HG03460 (cell line): ENCODE measurements at regions not wholly inside any gene's neighbourhood (a gene's known extent, or its start where the extent isn't known, plus 50 kb on each side); places are given as distances from the start of the nearest gene placed in this dataset.
"Not testable (repeated sequence)": the region's sequence is repeated elsewhere in the genome, so short reads cannot be mapped to it uniquely, and the experiment has no call there.

ENCODE experiments used
- ATAC-seq: cut with Tn5 transposase; IDR thresholded peaks from one replicate; pipeline ENCODE4 v1.9.1; 2021; ENCODE audit not compliant: unreplicated experiment

- no peak for ATAC-seq
These were observed 434.7 kb upstream of the GRM3 start for GRCh38 chr7:86209036-86209435.

- no peak for ATAC-seq
These were observed 436.0 kb upstream of the GRM3 start for GRCh38 chr7:86207740-86208139.

DNA sequence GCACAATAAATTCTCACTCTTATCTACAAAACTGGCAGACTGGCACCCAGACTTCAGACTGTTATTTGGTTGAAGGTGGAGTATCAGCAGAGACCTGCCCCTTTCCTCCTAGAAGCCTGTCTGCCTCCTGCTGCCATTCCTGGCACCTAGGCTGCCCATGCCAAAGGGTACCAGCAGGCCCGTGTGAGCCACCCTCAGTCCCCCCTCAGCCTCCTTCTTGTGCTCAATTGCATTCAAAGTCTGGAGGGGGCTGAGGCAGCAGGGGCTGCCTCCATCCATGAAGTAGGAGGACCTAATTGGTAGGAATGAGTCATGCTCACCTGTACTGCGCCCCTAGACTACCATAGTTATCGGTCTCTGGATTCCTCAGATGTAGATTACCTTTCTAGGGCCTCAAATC, 440.9 kb upstream of the GRM3 start:
- no peak for ATAC-seq

DNA sequence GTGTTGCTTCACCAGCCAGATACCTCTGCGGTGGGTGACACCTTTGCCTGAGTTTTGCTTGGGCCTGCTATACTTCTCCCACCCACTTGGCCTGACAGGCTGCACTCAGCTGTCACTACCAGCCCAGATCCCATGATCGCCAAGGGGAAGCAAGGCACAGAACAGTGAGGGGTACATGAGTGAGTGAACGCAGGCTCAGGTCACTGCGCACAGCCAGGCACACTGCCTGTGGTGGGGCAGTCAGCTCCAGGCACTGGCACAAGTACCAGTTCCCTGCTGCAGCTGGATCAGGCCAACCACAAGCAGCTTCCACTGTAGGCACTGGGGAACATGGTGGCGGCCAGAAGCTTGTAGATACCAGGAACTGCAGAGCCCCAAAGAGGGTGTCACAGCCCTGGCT, 441.9 kb upstream of the GRM3 start:
- no peak for ATAC-seq

DNA sequence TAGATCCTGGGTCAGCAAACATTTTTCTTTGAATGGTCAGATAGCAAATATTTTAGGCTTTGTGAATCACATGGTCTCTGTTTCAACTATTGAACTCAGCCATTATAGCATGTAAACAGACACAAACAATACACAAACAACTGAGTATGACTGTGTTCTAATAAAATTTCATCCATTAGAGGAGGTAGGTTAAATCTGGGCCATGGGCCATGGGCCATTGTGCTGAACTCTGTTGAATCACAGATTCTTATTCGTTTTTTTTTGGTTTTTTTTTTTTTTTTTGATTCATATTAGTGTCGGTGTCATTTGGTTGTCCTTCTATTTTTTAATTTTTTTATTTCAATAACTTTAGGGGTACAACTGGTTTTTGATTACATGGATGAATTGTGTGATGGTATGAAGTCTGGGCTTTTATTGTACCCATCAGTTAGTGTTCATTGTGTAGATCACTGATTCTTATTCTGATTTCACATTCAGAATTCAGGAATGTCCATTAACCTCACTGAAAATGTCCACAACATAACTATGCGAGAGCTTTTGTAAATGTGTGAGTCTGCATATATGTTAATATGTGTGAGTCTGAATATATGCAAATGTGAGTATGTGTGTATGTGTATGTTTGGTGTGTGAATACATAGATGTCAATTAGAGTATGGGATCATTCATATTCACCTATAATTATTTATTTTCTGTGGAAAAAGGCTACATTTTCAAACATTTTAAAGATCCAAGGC, 443.7 kb upstream of the GRM3 start:
- ATAC-seq = no peak

GRCh38 chr7:86190351-86190750, 453.4 kb upstream of the GRM3 start:
- ATAC-seq = no peak

GRCh38 chr7:86181474-86181873, 462.2 kb upstream of the GRM3 start:
- no peak for ATAC-seq

DNA sequence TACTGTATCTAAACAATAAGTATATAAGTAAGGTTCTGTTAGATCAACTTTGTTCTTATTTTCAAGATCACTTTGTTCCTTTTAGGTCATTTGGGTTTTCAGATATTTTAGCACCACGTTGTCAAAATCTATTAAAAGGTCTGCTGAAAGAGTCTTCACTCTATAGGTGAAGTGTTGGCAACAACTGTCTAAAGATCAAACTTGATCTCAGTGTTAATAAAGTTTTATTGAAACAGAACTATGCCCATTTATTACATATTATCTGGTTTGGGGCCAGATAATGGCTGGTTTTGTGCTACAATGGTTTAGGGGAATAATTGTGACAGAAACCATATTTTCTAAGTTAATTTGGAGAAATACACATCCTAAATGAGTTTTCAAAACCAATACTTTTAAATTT, 478.9 kb upstream of the GRM3 start:
- no peak for ATAC-seq

- no peak for ATAC-seq
These were observed 485.6 kb upstream of the GRM3 start for GRCh38 chr7:86158111-86158510.

DNA sequence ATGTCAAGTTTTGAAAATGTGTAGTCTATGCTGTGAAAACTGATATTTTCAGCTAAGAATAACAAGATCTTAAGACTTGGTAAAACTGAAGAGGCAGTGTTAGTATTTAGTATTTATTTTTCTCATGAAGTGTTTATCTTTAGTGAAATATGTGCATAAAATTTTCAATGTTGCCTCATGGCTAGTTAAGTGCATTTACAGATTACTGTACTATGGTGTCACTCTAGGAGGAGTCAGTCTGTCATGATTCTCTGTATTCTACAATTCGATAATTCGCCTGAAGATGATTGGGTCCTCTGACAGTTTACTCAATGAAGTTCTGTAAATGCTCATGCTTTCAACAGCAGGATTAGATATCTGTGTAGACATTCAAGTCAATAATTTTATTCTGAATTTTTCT, 488.1 kb upstream of the GRM3 start:
- ATAC-seq = no peak

DNA sequence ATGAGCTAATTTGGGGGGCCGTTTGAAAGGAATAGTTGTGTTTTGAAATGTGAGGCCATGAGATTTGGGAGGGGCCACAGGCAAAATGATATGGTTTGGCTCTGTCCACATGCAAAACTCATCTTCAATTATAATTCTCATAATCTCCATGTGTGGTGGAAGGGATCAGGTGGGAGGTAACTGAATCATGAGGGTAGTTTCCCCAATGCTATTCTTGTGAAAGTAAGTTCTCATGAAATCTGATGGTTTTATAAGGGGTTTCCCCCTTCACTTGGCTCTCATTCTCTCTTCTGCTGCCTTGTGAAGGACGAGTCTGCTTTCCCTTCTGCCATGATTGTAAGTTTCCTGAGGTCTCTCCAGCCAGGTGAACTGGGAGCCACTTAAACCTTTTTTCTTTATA, 490.8 kb upstream of the GRM3 start:
- ATAC-seq = no peak

- ATAC-seq = no peak
These were observed 494.6 kb upstream of the GRM3 start for GRCh38 chr7:86149024-86149665.

- no peak for ATAC-seq
These were observed 495.2 kb upstream of the GRM3 start for GRCh38 chr7:86148501-86148900.

DNA sequence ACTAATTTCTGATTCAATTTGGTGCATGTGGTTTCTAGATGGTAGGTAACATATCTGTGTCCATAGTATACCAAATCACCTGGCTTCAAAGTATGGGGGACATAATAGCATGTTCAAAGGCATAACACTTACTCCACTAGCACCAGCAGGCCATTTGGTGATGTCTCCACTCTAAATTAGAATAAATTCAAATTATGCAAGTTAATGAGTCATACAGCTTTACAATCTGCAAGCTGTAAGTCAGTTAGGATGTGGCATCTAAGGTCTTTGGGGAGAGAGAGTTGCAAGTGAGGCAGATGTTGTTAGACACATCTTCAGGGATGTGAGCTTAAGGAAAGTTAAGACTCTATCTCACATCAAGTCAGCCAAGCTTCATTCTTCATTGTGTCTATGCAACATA, 506.4 kb upstream of the GRM3 start:
- no peak for ATAC-seq

GRCh38 chr7:86130268-86130667, 513.4 kb upstream of the GRM3 start:
- no peak for ATAC-seq

DNA sequence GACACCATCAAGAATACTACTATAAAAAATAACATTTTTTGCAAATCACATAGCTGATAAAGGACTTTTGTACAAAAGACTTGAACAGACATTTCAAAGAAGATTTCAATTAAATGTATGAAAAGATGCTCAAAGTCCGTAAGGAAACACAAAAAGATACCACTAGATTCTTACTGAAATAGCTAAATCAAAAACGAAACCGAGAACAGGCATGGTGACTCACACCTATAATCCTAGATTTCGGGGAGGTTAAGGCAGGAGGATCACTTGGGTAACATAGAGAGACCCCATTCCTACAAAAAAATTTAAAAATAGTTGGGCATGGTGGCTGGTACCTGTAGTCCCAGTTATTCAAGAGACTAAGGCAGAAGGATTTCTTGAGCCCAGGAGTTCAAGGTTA, 520.2 kb upstream of the GRM3 start:
- no peak for ATAC-seq

DNA sequence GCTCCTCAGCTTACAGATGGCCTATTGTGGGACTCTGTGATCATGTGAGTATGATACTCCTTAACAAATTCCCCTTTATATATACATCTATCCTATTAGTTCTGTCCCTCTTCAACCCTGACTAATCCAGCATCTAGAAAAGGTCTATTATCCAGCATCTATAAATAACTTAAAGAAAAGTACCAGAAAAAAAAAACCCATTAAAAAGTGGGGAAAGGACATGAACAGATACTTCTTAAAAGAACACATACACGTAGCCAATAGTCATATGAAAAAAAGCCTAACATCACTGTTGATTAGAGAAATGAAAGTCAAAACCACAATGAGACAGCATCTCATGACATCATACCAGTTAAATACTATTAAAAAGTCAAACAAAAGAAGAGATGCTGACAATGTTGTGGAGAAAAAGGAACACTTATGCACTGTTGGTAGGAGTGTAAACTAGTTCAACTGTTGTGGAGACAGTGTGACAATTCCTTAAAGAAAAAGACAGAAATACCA, 549.5 kb upstream of the GRM3 start:
- no peak for ATAC-seq

GRCh38 chr7:86091369-86091768, 552.3 kb upstream of the GRM3 start:
- no peak for ATAC-seq

GRCh38 chr7:86089455-86089854, 554.3 kb upstream of the GRM3 start:
- ATAC-seq = no peak

DNA sequence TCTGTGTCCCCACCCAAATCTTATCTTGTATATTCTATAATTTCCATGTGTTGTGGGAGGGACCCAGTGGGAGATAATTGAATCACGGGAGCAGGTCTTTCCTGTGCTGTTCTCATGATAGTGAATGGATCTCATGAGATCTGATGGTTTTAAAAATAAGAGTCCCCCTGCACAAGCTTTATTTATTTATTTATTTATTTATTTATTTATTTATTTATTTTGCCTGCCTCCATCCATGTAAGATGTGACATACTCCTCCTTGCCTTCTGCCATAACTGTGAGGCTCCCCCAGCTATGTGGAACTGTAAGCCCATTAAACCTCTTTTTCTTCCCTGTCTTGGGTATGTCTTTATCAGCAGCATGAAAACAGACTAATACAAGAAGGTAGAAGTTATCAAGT, 579.1 kb upstream of the GRM3 start:
- ATAC-seq = not testable (repeated sequence)

GRCh38 chr7:86058649-86059048, 585.1 kb upstream of the GRM3 start:
- ATAC-seq = no peak

DNA sequence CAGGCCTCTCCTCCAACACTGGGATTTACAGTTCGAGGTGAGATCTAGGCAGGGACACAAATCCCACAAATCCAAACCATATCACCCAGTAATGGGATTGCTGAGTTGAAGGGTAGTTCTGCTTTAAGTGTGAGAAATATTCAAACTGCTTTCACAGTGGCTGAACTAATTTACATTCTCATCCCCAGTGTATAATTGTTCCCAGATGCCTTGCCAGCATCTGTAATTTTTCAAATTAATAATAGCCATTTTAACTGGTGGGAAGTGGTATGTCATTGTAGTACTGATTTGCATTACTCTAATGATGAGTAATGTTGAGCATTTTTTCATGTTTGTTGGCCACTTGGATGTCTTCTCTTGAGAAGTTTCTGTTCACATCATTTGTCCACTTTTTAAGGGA, 592.8 kb upstream of the GRM3 start:
- ATAC-seq = no peak

DNA sequence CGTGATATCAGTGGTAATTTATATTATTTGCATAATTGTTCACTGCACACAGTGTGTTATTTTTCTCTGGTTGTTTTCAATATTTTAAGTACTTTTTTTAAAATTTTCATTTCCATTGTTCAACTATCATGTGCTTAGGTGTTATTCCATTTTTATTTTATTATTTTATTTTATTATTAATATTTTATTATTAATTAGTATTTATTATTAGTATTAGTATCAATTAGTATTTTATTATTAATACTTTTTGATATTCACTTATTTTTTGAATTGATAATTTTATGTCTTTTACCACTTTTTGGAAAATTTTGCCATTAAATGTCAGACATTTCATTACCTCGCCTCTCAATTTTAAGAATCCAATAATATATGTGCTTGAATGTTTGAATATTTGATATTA, 593.8 kb upstream of the GRM3 start:
- no peak for ATAC-seq
